DND-41 (cell line): ENCODE measurements at regions not wholly inside any gene's neighbourhood (a gene's known extent, or its start where the extent isn't known, plus 50 kb on each side); places are given as distances from the start of the nearest gene placed in this dataset.

Experiments
- ATAC-seq: fragments of 200-7000 bp; cut with Tn5 transposase; 3 replicates; pipeline ENCODE4 v1.9.1; 2021; ENCODE audit warnings: low read depth; ENCODE audit not compliant: insufficient read depth
- DNase-seq: peaks from one replicate; pipeline ENCODE4 v3.0.0-alpha.2; 2020
- H2AFZ ChIP-seq: 2 replicates; pipeline ENCODE4 v1.6.0; 2012; ENCODE audit warnings: low read depth, low read length
- H3K27ac ChIP-seq: 2 replicates; pipeline ENCODE4 v1.5.1; 2012; ENCODE audit warnings: low read length, inconsistent platforms
- H3K27me3 ChIP-seq: fragments of 200-600 bp; sonication (generic); 2 replicates; pipeline ENCODE4 v1.6.0; 2012; ENCODE audit warnings: low read length, mild to moderate bottlenecking, inconsistent platforms; ENCODE audit not compliant: insufficient read depth, poor library complexity
- H3K36me3 ChIP-seq: 2 replicates; pipeline ENCODE4 v1.5.1; 2012; ENCODE audit warnings: low read length, inconsistent platforms; ENCODE audit not compliant: insufficient read depth
- H3K4me1 ChIP-seq: 2 replicates; pipeline ENCODE4 v1.5.1; 2012; ENCODE audit warnings: mild to moderate bottlenecking, low read length; ENCODE audit not compliant: insufficient read depth
- H3K4me2 ChIP-seq: 2 replicates; pipeline ENCODE4 v1.6.0; 2012; ENCODE audit warnings: mild to moderate bottlenecking, moderate library complexity, low read length, inconsistent platforms; ENCODE audit not compliant: insufficient read depth
- H3K4me3 ChIP-seq, 2 experiments: fragments of 200-600 bp in 1 of 2; shearing (Covaris generic) in 1 of 2; 2 replicates each; pipeline ENCODE4 v1.5.1; 2012 to 2016; ENCODE audit warnings: inconsistent platforms in 2 of 2, low read length in 2 of 2, mild to moderate bottlenecking in 2 of 2, low read depth in 1 of 2, moderate library complexity in 1 of 2
- H3K79me2 ChIP-seq: 2 replicates; pipeline ENCODE4 v1.6.0; 2012; ENCODE audit warnings: low read length, inconsistent platforms; ENCODE audit not compliant: insufficient read depth
- H3K9ac ChIP-seq: 2 replicates; pipeline ENCODE4 v1.6.0; 2012; ENCODE audit warnings: low read depth, mild to moderate bottlenecking, inconsistent platforms, low read length, moderate library complexity
- H3K9me3 ChIP-seq: 2 replicates; pipeline ENCODE4 v1.5.1; 2012; ENCODE audit warnings: low read length, moderate library complexity, mild to moderate bottlenecking, inconsistent platforms; ENCODE audit not compliant: insufficient read depth, severe bottlenecking
- H4K20me1 ChIP-seq: 2 replicates; pipeline ENCODE4 v1.6.0; 2012; ENCODE audit warnings: low read length; ENCODE audit not compliant: insufficient read depth
- CTCF ChIP-seq: IDR thresholded peaks from 2 replicates; pipeline ENCODE4 v1.5.1; 2012; ENCODE audit warnings: borderline replicate concordance, low read length, moderate library complexity, mild to moderate bottlenecking; ENCODE audit not compliant: poor library complexity, severe bottlenecking; ENCODE audit errors: extremely low read depth
- EZH2 ChIP-seq: IDR thresholded peaks from 3 replicates; pipeline ENCODE4 v1.6.1; 2012; ENCODE audit warnings: borderline replicate concordance, low read depth, mild to moderate bottlenecking, moderate library complexity, low read length, inconsistent platforms; ENCODE audit not compliant: severe bottlenecking

GRCh38 chr2:34403512-34403911 is 804.4 kb upstream of the FAM98A start:
- H3K9ac ChIP-seq = no peak overlapping the region
- H3K79me2 ChIP-seq = no peaks in the 10 kb centered on the region
- H3K9me3 ChIP-seq = no peaks in the 10 kb centered on the region
- no peak overlapping the region for H3K4me2 ChIP-seq
- TF ChIP-seq CTCF = no peak
- no peak for TF ChIP-seq EZH2
- H2AFZ ChIP-seq = no peak overlapping the region
- no peak overlapping the region for H3K27ac ChIP-seq
- no peaks in the 10 kb centered on the region for H3K27me3 ChIP-seq
- no peaks in the 10 kb centered on the region for H4K20me1 ChIP-seq
- DNase-seq (no peak), ATAC-seq (no peak)
- no peak overlapping the region for H3K4me3 ChIP-seq
- no peaks in the 10 kb centered on the region for H3K36me3 ChIP-seq
- no peaks in the 10 kb centered on the region for H3K4me1 ChIP-seq

- no peaks in the 10 kb centered on the region for H3K36me3 ChIP-seq
- no peak for DNase-seq
- H3K4me3 ChIP-seq = no peak overlapping the region
- H3K9ac ChIP-seq = no peak overlapping the region
- ATAC-seq = no peak
- H3K4me2 ChIP-seq = no peak overlapping the region
- no peaks in the 10 kb centered on the region for H3K4me1 ChIP-seq
- H3K9me3 ChIP-seq = no peaks in the 10 kb centered on the region
- TF ChIP-seq CTCF (no peak), EZH2 (no peak)
- H4K20me1 ChIP-seq = no peaks in the 10 kb centered on the region
- H3K79me2 ChIP-seq = no peaks in the 10 kb centered on the region
- no peak overlapping the region for H2AFZ ChIP-seq
- H3K27me3 ChIP-seq = no peaks in the 10 kb centered on the region
- no peak overlapping the region for H3K27ac ChIP-seq
Measured at GRCh38 chr2:34402376-34402775, 803.3 kb upstream of the FAM98A start.

GRCh38 chr2:34401186-34401585 is 802.1 kb upstream of the FAM98A start:
- no peaks in the 10 kb centered on the region for H3K4me1 ChIP-seq
- H3K9ac ChIP-seq = no peak overlapping the region
- no peaks in the 10 kb centered on the region for H4K20me1 ChIP-seq
- no peak overlapping the region for H2AFZ ChIP-seq
- H3K27ac ChIP-seq = no peak overlapping the region
- no peaks in the 10 kb centered on the region for H3K79me2 ChIP-seq
- no peak overlapping the region for H3K4me3 ChIP-seq
- ATAC-seq (no peak), DNase-seq (no peak)
- H3K4me2 ChIP-seq = no peak overlapping the region
- H3K27me3 ChIP-seq = no peaks in the 10 kb centered on the region
- no peak for TF ChIP-seq CTCF
- TF ChIP-seq EZH2 = no peak
- no peaks in the 10 kb centered on the region for H3K36me3 ChIP-seq
- no peaks in the 10 kb centered on the region for H3K9me3 ChIP-seq

- Histone ChIP-seq H2AFZ (no peak overlapping the region), H3K79me2 (no peaks in the 10 kb centered on the region), H3K4me2 (no peak overlapping the region), H3K4me1 (no peaks in the 10 kb centered on the region), H3K27me3 (no peaks in the 10 kb centered on the region), H3K27ac (no peak overlapping the region), H4K20me1 (no peaks in the 10 kb centered on the region), H3K9ac (no peak overlapping the region), H3K9me3 (no peaks in the 10 kb centered on the region), H3K36me3 (no peaks in the 10 kb centered on the region), H3K4me3 (no peak overlapping the region)
- ATAC-seq (no peak), DNase-seq (no peak)
- TF ChIP-seq EZH2 (no peak), CTCF (no peak)
Measured at GRCh38 chr2:34388446-34388845, 789.3 kb upstream of the FAM98A start.
